K562 (cell line): ENCODE measurements at regions not wholly inside any gene's neighbourhood (a gene's known extent, or its start where the extent isn't known, plus 50 kb on each side); places are given as distances from the start of the nearest gene placed in this dataset.

ENCODE experiments used
- ATAC-seq: fragments of 200-7000 bp; cut with Tn5 transposase; 3 replicates; pipeline ENCODE4 v1.9.1; 2020; ENCODE audit warnings: moderate library complexity
- BruUV-seq: library from RNA; stranded (reverse); fragments of 400-500 nt; replicated peaks from 2 replicates; lab custom pipeline; 2021; lab: Mats Ljungman, UMichigan
- CTCF ChIA-PET: fragments of 300-600 bp; formaldehyde crosslinking; extraction: SDS; loops from one replicate; lab custom pipeline; 2021; ENCODE audit warnings: low intra/inter-chr PET ratio; lab: Yijun Ruan, JAX
- POLR2A ChIA-PET: fragments of 300-600, 350-650 bp; sonication (Branson Sonifier 250); formaldehyde crosslinking; extraction: SDS; loops from one replicate; lab custom pipeline; 2021; ENCODE audit warnings: antibody characterized with exemption, inconsistent platforms; lab: Yijun Ruan, JAX
- DNase-seq, 4 experiments: peaks; one replicate each; pipeline versions ENCODE4 v3.0.0 to v3.0.0-alpha.2; 2011 to 2018; ENCODE audit warnings: low spot score in 3 of 4, mixed read lengths in 3 of 4; ENCODE audit errors: extremely low read depth in 1 of 4
- FAIRE-seq: peaks from 2 replicates; lab custom pipeline; 2011; peaks lifted over from hg19 to GRCh38; lab: Jason Lieb, UNC
- H2AFZ ChIP-seq: 2 replicates; pipeline ENCODE4 v1.6.0; 2011; ENCODE audit warnings: low read depth, low read length, control low read depth, inconsistent platforms
- H3K27ac ChIP-seq: fragments of 200-600 bp; 3 replicates; pipeline ENCODE4 v1.8.0; 2011; ENCODE audit warnings: low read depth, mild to moderate bottlenecking, control low read depth, inconsistent platforms, low read length, moderate library complexity, mixed read lengths; ENCODE audit errors: extremely low read depth
- H3K27me3 ChIP-seq, 2 experiments: fragments of 300-600 bp in 1 of 2; 2 replicates in 1 of 2; 3 replicates in 1 of 2; pipeline versions ENCODE4 v1.6.0 to v1.8.0; 2011; ENCODE audit warnings: inconsistent platforms in 2 of 2, low read length in 2 of 2, mild to moderate bottlenecking in 1 of 2, mixed read lengths in 1 of 2, moderate library complexity in 1 of 2; ENCODE audit not compliant: control insufficient read depth in 2 of 2, insufficient read depth in 2 of 2
- H3K36me3 ChIP-seq: fragments of 300-600 bp; 3 replicates; pipeline ENCODE4 v1.8.0; 2011; ENCODE audit warnings: mild to moderate bottlenecking, low read length, inconsistent platforms; ENCODE audit not compliant: control insufficient read depth, insufficient read depth
- H3K4me1 ChIP-seq, 2 experiments: fragments of 200-600 bp in 1 of 2; replicated peaks in 1 of 2; 2 replicates in 1 of 2; 3 replicates in 1 of 2; pipeline versions ENCODE4 v1.5.1 to v1.8.0; 2011; ENCODE audit warnings: inconsistent platforms in 2 of 2, low read length in 2 of 2, mild to moderate bottlenecking in 1 of 2, mixed read lengths in 1 of 2, moderate library complexity in 1 of 2; ENCODE audit not compliant: control insufficient read depth in 2 of 2, insufficient read depth in 2 of 2
- H3K4me2 ChIP-seq: 2 replicates; pipeline ENCODE4 v1.6.1; 2011; ENCODE audit warnings: low read length, control low read depth, inconsistent platforms, mixed read lengths; ENCODE audit not compliant: insufficient read depth
- H3K4me3 ChIP-seq: fragments of 200-600 bp; sonication (generic), shearing (Covaris generic); 2 replicates; pipeline ENCODE4 v1.5.1; 2016; ENCODE audit warnings: control low read depth, inconsistent platforms
- H3K79me2 ChIP-seq: fragments of 200-600 bp; 3 replicates; pipeline ENCODE4 v1.8.0; 2011; ENCODE audit warnings: low read length, inconsistent platforms; ENCODE audit not compliant: control insufficient read depth, insufficient read depth
- H3K9ac ChIP-seq, 2 experiments: 2 replicates each; pipeline versions ENCODE4 v1.6.0 to v1.6.1; 2011; ENCODE audit warnings: low read depth in 2 of 2, low read length in 2 of 2, control low read depth in 1 of 2, inconsistent platforms in 1 of 2, mild to moderate bottlenecking in 1 of 2, mixed read lengths in 1 of 2; ENCODE audit not compliant: insufficient read depth in 1 of 2
- H3K9me1 ChIP-seq: one replicate; pipeline ENCODE4 v1.6.0; 2011; ENCODE audit warnings: inconsistent platforms, mild to moderate bottlenecking, low read length, moderate library complexity; ENCODE audit not compliant: control insufficient read depth, insufficient read depth
- H3K9me3 ChIP-seq: replicated peaks from 2 replicates; pipeline ENCODE4 v1.5.1; 2011; ENCODE audit warnings: low read depth, low read length, inconsistent platforms; ENCODE audit not compliant: control insufficient read depth, insufficient read depth
- H4K20me1 ChIP-seq: replicated peaks from 2 replicates; pipeline ENCODE4 v1.6.1; 2011; ENCODE audit warnings: low read length, inconsistent platforms, mixed read lengths; ENCODE audit not compliant: control insufficient read depth, insufficient read depth
- BACH1 ChIP-seq: fragments of 200-800 bp; sonication (Bioruptor generic); IDR thresholded peaks from 2 replicates; pipeline ENCODE4 v1.6.1; 2016; ENCODE audit warnings: missing genetic modification characterization, missing compliant biosample characterization
- NR1H2 ChIP-seq: sonication (generic); formaldehyde crosslinking; IDR thresholded peaks from 2 replicates; pipeline ENCODE4 v1.4.0; 2020; ENCODE audit warnings: mild to moderate bottlenecking, missing genetic modification reagents
- NR2C1 ChIP-seq, 2 experiments: fragments of 450-650 bp; IDR thresholded peaks; 2 replicates each; pipeline ENCODE4 v1.6.1; 2017; ENCODE audit warnings: mild to moderate bottlenecking in 2 of 2, antibody characterized with exemption in 1 of 2, inconsistent platforms in 1 of 2, missing compliant biosample characterization in 1 of 2, missing genetic modification characterization in 1 of 2
- SOX6 ChIP-seq: fragments of 450-650 bp; IDR thresholded peaks from 2 replicates; pipeline ENCODE4 v1.6.1; 2014; ENCODE audit warnings: mild to moderate bottlenecking
- YBX1 ChIP-seq: fragments of 450-650 bp; IDR thresholded peaks from 2 replicates; pipeline ENCODE4 v1.7.1; 2016; ENCODE audit warnings: mild to moderate bottlenecking
- ZNF121 ChIP-seq: sonication (generic); formaldehyde crosslinking; conservative IDR thresholded peaks from 2 replicates; pipeline ENCODE4 v1.8.0; 2022; ENCODE audit warnings: missing genetic modification reagents
- WGBS: fragments of 100-300 bp; shearing (Covaris generic); methylation state at CpG from one replicate; pipeline ENCODE4 v1.1.6; 2016; ENCODE audit warnings: low coverage, mixed read lengths; ENCODE audit not compliant: insufficient coverage; ENCODE audit errors: missing lambda C conversion rate; 5-methylcytosine and 5-hydroxymethylcytosine counted together
- in situ Hi-C: fragments of 300-500 bp; cut with MboI; formaldehyde crosslinking; loops from 4 replicates; pipeline ENCODE4 v1.15.0; 2018; ENCODE audit warnings: inconsistent platforms, mixed read lengths
- intact Hi-C: fragments of 100-400 bp; cut with micrococcal nuclease; formaldehyde crosslinking; loops from 2 replicates; pipeline ENCODE4 v1.14.2; 2022
- TF ChIP-seq, protein P1 (sequence below): sonication (generic); formaldehyde crosslinking; IDR thresholded peaks from 2 replicates; pipeline ENCODE4 v1.8.0; 2022; ENCODE audit warnings: mild to moderate bottlenecking, missing genetic modification reagents, borderline replicate concordance
- TF ChIP-seq, protein P2 (sequence below): sonication (generic); formaldehyde crosslinking; IDR thresholded peaks from 2 replicates; pipeline ENCODE4 v1.4.0; 2020; ENCODE audit warnings: mild to moderate bottlenecking, missing genetic modification reagents
- TF ChIP-seq, protein P3 (sequence below): sonication (generic); IDR thresholded peaks from 2 replicates; pipeline ENCODE4 v1.6.1; 2016
- TF ChIP-seq, protein P4 (sequence below): fragments of 250-450 bp; sonication (Bioruptor Pico); IDR thresholded peaks from 2 replicates; pipeline ENCODE4 v1.8.0; 2021; ENCODE audit warnings: mild to moderate bottlenecking, moderate library complexity

- in situ Hi-C loops: no loop called here
- no peak for FAIRE-seq
- Histone ChIP-seq H3K27me3 (no peaks in the 10 kb centered on the region), H3K36me3 (no peaks in the 10 kb centered on the region), H3K4me1 (no peaks in the 10 kb centered on the region), H3K4me3 (no peak overlapping the region), H3K9me1 (no peaks in the 10 kb centered on the region), H4K20me1 (no peaks in the 10 kb centered on the region), H3K79me2 (no peaks in the 10 kb centered on the region), H3K27ac (no peak overlapping the region), H2AFZ (no peak overlapping the region), H3K9ac (no peak overlapping the region), H3K9me3 (no peaks in the 10 kb centered on the region), H3K4me2 (no peak overlapping the region)
- intact Hi-C loops: no loop called here
- ChIA-PET CTCF (no interaction called here), POLR2A (no interaction called here)
- no peak for ATAC-seq
- DNase-seq: no peak
- TF ChIP-seq NR1H2 (CRISPR knock-in tag) (no peak), NR2C1 (IDR thresholded peaks at IDR 0.05) (no peak), NR2C1 (tag; IDR thresholded peaks at IDR 0.05) (no peak), BACH1 (tag) (no peak)
- TF ChIP-seq, protein P1, sequence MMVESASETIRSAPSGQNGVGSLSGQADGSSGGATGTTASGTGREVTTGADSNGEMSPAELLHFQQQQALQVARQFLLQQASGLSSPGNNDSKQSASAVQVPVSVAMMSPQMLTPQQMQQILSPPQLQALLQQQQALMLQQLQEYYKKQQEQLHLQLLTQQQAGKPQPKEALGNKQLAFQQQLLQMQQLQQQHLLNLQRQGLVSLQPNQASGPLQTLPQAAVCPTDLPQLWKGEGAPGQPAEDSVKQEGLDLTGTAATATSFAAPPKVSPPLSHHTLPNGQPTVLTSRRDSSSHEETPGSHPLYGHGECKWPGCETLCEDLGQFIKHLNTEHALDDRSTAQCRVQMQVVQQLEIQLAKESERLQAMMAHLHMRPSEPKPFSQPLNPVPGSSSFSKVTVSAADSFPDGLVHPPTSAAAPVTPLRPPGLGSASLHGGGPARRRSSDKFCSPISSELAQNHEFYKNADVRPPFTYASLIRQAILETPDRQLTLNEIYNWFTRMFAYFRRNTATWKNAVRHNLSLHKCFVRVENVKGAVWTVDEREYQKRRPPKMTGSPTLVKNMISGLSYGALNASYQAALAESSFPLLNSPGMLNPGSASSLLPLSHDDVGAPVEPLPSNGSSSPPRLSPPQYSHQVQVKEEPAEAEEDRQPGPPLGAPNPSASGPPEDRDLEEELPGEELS (CRISPR knock-in tag): no peak
- no TSS peak for BruUV-seq
Measured at GRCh38 chr2:55999231-55999630, 75.6 kb upstream of the EFEMP1 start.

DNA sequence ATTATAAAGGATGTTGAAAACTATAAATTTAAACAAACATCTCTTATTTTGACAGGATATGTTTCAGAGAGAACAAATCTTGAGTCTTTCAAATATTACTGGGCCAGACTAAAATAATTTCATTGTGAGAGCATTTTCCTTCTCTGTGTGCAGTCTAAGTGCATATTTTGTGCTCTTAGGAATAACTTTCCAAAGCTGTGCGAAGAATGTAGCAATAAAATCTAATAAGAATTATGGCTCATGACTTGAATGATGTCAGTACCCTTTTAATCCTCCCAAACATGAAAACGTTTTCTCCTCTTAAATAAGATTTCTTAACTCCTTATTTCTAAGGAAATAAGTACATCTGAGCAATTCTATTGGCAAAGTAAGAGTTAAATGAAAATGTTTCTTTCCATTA lies 76.2 kb upstream of the EFEMP1 start:
- intact Hi-C loops: no loop called here
- WGBS: 0% methylated on average over 2 of the region's 2 CpGs
- TF ChIP-seq, protein P2, sequence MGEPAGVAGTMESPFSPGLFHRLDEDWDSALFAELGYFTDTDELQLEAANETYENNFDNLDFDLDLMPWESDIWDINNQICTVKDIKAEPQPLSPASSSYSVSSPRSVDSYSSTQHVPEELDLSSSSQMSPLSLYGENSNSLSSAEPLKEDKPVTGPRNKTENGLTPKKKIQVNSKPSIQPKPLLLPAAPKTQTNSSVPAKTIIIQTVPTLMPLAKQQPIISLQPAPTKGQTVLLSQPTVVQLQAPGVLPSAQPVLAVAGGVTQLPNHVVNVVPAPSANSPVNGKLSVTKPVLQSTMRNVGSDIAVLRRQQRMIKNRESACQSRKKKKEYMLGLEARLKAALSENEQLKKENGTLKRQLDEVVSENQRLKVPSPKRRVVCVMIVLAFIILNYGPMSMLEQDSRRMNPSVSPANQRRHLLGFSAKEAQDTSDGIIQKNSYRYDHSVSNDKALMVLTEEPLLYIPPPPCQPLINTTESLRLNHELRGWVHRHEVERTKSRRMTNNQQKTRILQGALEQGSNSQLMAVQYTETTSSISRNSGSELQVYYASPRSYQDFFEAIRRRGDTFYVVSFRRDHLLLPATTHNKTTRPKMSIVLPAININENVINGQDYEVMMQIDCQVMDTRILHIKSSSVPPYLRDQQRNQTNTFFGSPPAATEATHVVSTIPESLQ: no peak
- TF ChIP-seq, protein P3, sequence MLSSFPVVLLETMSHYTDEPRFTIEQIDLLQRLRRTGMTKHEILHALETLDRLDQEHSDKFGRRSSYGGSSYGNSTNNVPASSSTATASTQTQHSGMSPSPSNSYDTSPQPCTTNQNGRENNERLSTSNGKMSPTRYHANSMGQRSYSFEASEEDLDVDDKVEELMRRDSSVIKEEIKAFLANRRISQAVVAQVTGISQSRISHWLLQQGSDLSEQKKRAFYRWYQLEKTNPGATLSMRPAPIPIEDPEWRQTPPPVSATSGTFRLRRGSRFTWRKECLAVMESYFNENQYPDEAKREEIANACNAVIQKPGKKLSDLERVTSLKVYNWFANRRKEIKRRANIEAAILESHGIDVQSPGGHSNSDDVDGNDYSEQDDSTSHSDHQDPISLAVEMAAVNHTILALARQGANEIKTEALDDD: no peak
- no peak for TF ChIP-seq SOX6
- TF ChIP-seq YBX1: no peak
- TF ChIP-seq ZNF121: no peak
- TF ChIP-seq, protein P4, sequence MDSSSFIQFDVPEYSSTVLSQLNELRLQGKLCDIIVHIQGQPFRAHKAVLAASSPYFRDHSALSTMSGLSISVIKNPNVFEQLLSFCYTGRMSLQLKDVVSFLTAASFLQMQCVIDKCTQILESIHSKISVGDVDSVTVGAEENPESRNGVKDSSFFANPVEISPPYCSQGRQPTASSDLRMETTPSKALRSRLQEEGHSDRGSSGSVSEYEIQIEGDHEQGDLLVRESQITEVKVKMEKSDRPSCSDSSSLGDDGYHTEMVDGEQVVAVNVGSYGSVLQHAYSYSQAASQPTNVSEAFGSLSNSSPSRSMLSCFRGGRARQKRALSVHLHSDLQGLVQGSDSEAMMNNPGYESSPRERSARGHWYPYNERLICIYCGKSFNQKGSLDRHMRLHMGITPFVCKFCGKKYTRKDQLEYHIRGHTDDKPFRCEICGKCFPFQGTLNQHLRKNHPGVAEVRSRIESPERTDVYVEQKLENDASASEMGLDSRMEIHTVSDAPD (CRISPR knock-in tag): no peak
- TF ChIP-seq, all 486 proteins: peak for 0
- no peaks in the 10 kb centered on the region for H3K9me1 ChIP-seq
- no peak for DNase-seq
- FAIRE-seq: no peak
- no peaks in the 10 kb centered on the region for H3K9me3 ChIP-seq
- no peak overlapping the region for H3K27ac ChIP-seq
- no peaks in the 10 kb centered on the region for H3K36me3 ChIP-seq
- H3K4me1 ChIP-seq: no peaks in the 10 kb centered on the region
- CTCF ChIA-PET: no interaction called here
- H3K79me2 ChIP-seq: no peaks in the 10 kb centered on the region
- no peak for ATAC-seq
- H3K4me3 ChIP-seq: no peak overlapping the region
- no peak overlapping the region for H3K4me2 ChIP-seq
- no TSS peak for BruUV-seq
- no peaks in the 10 kb centered on the region for H3K27me3 ChIP-seq
- POLR2A ChIA-PET: no interaction called here
- no peak overlapping the region for H2AFZ ChIP-seq
- no peak overlapping the region for H3K9ac ChIP-seq
- in situ Hi-C loops: no loop called here
- no peaks in the 10 kb centered on the region for H4K20me1 ChIP-seq
